ENCODE measurements at regions not wholly inside any gene's neighbourhood (a gene's known extent, or its start where the extent isn't known, plus 50 kb on each side); places are given as distances from the start of the nearest gene placed in this dataset.

DNA sequence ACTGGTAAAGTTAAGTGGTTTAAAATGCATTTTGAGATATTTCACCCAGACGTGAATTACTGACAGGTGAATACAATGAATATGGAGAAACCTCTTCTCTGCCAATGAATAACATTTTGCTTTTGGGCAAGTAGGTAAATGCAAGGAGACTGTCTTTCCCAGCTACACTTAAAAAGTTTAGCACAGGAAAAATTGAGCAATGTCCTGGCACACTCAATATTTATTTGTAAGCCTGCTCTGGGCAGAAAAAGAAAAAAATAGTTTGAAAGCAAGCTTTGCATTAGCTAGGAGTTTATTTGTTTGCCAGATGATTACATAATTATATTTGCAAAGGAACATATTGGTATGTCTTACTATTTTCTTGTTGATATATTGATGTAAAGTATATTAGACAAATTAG is 624.2 kb downstream of the ACTR3B start:
- no peaks in the 10 kb centered on the region for H3K27me3 Mint-ChIP-seq
- POLR2A ChIA-PET = no interaction called here
- no peak overlapping the region for H3K27ac Mint-ChIP-seq
- H3K36me3 Mint-ChIP-seq (ENCODE audit: low read depth) = no peaks in the 10 kb centered on the region
- DNase-seq = no peak
- H3K4me3 Mint-ChIP-seq = no peak overlapping the region
- no peaks in the 10 kb centered on the region for H3K4me1 Mint-ChIP-seq
- H3K9me3 Mint-ChIP-seq = peaks cover 1% of the 10 kb centered on the region
- CTCF ChIA-PET = no interaction called here

- H3K4me3 Mint-ChIP-seq = no peak overlapping the region
- CTCF ChIA-PET = no interaction called here
Measured at GRCh38 chr7:153385502-153385901, 626.0 kb downstream of the ACTR3B start.

DNA sequence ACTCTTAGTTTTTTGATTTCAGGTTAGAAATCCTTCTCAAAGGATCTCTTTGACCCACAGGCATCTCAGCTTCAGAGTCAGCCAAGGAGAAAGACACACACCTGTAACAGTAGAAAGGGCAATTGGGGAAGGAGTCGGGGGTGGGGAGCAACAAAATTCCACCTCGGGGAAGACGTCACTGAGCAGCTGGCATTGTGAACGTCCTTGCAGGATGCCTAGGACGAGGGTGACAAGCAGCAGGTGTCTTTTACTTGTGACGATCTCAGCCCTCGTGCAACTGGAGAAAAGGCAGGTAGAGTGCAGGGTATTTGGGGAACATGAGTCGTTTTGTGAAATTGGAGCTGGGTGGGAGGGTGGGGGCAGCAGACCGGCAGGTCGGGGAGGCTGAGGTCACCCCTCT is 627.0 kb downstream of the ACTR3B start:
- Mint-ChIP-seq H3K36me3 (ENCODE audit: low read depth) (no peaks in the 10 kb centered on the region), H3K27me3 (no peaks in the 10 kb centered on the region), H3K9me3 (peaks cover 5% of the 10 kb centered on the region), H3K4me3 (no peak overlapping the region), H3K4me1 (no peaks in the 10 kb centered on the region), H3K27ac (no peak overlapping the region)
- DNase-seq = no peak
- ChIA-PET POLR2A (no interaction called here), CTCF (no interaction called here)

More at GRCh38 chr7:153385502-153385901, 626.0 kb downstream of the ACTR3B start:
- POLR2A ChIA-PET = no interaction called here
- peaks cover 2% of the 10 kb centered on the region for H3K9me3 Mint-ChIP-seq
- H3K4me1 Mint-ChIP-seq = no peaks in the 10 kb centered on the region
- H3K36me3 Mint-ChIP-seq (ENCODE audit: low read depth) = no peaks in the 10 kb centered on the region
- no peaks in the 10 kb centered on the region for H3K27me3 Mint-ChIP-seq
- no peak overlapping the region for H3K27ac Mint-ChIP-seq
- DNase-seq = no peak

GRCh38 chr7:153388611-153389010 is 629.1 kb downstream of the ACTR3B start:
- no peaks in the 10 kb centered on the region for H3K36me3 Mint-ChIP-seq (ENCODE audit: low read depth)
- POLR2A ChIA-PET = no interaction called here
- H3K27ac Mint-ChIP-seq = no peak overlapping the region
- H3K9me3 Mint-ChIP-seq = peaks cover 10% of the 10 kb centered on the region
- CTCF ChIA-PET = no interaction called here
- no peak overlapping the region for H3K4me3 Mint-ChIP-seq
- no peaks in the 10 kb centered on the region for H3K4me1 Mint-ChIP-seq
- H3K27me3 Mint-ChIP-seq = no peaks in the 10 kb centered on the region
- no peak for DNase-seq

DNA sequence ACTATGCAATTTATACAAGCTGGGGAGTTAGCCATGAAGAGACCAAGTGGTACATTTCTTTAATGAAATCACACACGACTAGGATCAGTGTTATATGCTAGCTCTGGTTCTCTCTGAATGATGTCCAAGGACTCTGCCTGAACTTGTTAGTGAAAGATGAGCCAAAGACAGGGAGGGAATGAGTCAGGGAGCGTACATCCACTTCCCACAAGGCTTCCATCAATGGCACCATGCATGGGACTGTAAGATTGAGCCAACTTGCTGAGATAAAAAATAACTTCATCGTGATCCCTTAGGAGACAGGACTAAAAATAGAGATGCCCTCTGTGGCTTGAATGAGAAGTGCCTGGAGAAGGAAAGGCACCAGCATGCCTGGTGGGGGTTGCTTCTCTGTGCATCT is 629.7 kb downstream of the ACTR3B start:
- no peak for DNase-seq
- CTCF ChIA-PET = no interaction called here

DNA sequence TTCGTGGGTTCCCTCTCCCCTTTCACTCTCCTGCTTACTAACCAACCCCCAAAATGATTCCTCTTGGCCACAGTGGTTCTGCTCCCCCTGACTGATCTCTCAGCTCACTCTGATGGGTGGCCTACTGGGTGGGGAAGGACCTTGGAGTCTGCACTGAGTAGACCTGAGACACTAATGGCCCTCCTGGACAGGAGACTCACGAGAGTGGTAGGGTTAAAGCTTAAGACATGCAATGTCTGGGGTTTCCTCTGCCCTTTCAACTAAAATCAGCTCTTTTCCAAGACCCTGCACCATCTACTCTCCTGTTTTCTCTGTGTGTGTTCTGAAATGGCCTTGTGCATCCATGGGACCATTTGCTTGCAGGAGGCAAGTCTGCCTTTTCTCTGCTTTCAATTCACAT is 631.4 kb downstream of the ACTR3B start:
- Mint-ChIP-seq H3K27me3 (no peaks in the 10 kb centered on the region), H3K4me3 (no peak overlapping the region), H3K27ac (no peak overlapping the region), H3K4me1 (no peaks in the 10 kb centered on the region), H3K36me3 (ENCODE audit: low read depth) (no peaks in the 10 kb centered on the region), H3K9me3 (peaks cover 15% of the 10 kb centered on the region)
- DNase-seq = no peak
- ChIA-PET POLR2A (no interaction called here), CTCF (no interaction called here)

More for the DNA sequence above, 629.7 kb downstream of the ACTR3B start:
- Mint-ChIP-seq H3K4me3 (no peak overlapping the region), H3K36me3 (ENCODE audit: low read depth) (no peaks in the 10 kb centered on the region), H3K27me3 (no peaks in the 10 kb centered on the region), H3K4me1 (no peaks in the 10 kb centered on the region), H3K27ac (no peak overlapping the region), H3K9me3 (peaks cover 15% of the 10 kb centered on the region)
- POLR2A ChIA-PET = no interaction called here

- CTCF ChIA-PET = no interaction called here
- no peaks in the 10 kb centered on the region for H3K27me3 Mint-ChIP-seq
- peaks cover 15% of the 10 kb centered on the region for H3K9me3 Mint-ChIP-seq
- DNase-seq = no peak
- no peak overlapping the region for H3K4me3 Mint-ChIP-seq
- H3K27ac Mint-ChIP-seq = no peak overlapping the region
- no peaks in the 10 kb centered on the region for H3K4me1 Mint-ChIP-seq
- POLR2A ChIA-PET = no interaction called here
- H3K36me3 Mint-ChIP-seq (ENCODE audit: low read depth) = no peaks in the 10 kb centered on the region
Measured at GRCh38 chr7:153392726-153393125, 633.2 kb downstream of the ACTR3B start.

- Mint-ChIP-seq H3K27ac (no peak overlapping the region), H3K4me3 (no peak overlapping the region), H3K27me3 (no peaks in the 10 kb centered on the region), H3K36me3 (ENCODE audit: low read depth) (no peaks in the 10 kb centered on the region), H3K9me3 (peaks cover 15% of the 10 kb centered on the region), H3K4me1 (no peaks in the 10 kb centered on the region)
- DNase-seq = no peak
- CTCF ChIA-PET = no interaction called here
- POLR2A ChIA-PET = no interaction called here
Measured at GRCh38 chr7:153393666-153394065, 634.1 kb downstream of the ACTR3B start.

DNA sequence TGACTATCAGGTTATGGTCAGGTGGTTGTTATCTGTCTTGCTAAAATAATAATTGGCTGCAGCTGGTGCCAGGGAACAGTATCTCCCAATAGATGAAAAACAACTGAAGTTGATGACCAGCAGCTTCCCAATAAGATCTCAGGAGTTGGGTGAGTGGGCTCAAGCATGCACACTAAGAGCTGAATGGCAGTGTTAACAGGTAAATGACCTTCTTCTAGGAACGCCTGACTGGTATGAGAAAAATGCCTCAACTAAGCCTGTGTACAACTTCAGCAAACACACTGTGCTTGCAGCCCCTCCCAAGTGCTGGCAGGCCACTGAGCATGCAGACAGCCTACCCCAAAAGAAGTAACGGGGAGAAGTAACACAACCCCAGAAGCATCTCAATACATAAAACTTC is 636.9 kb downstream of the ACTR3B start:
- no peak overlapping the region for H3K27ac Mint-ChIP-seq
- H3K4me3 Mint-ChIP-seq = no peak overlapping the region
- CTCF ChIA-PET = no interaction called here
- peaks cover 10% of the 10 kb centered on the region for H3K9me3 Mint-ChIP-seq
- no peaks in the 10 kb centered on the region for H3K27me3 Mint-ChIP-seq
- no peaks in the 10 kb centered on the region for H3K4me1 Mint-ChIP-seq
- no peaks in the 10 kb centered on the region for H3K36me3 Mint-ChIP-seq (ENCODE audit: low read depth)
- POLR2A ChIA-PET = no interaction called here
- no peak for DNase-seq

GRCh38 chr7:153397459-153397858 is 637.9 kb downstream of the ACTR3B start:
- H3K9me3 Mint-ChIP-seq = peaks cover 10% of the 10 kb centered on the region
- H3K27me3 Mint-ChIP-seq = no peaks in the 10 kb centered on the region
- no peaks in the 10 kb centered on the region for H3K36me3 Mint-ChIP-seq (ENCODE audit: low read depth)
- no peak overlapping the region for H3K4me3 Mint-ChIP-seq
- POLR2A ChIA-PET = no interaction called here
- no peak overlapping the region for H3K27ac Mint-ChIP-seq
- no peak for DNase-seq
- H3K4me1 Mint-ChIP-seq = no peaks in the 10 kb centered on the region
- CTCF ChIA-PET = no interaction called here

DNA sequence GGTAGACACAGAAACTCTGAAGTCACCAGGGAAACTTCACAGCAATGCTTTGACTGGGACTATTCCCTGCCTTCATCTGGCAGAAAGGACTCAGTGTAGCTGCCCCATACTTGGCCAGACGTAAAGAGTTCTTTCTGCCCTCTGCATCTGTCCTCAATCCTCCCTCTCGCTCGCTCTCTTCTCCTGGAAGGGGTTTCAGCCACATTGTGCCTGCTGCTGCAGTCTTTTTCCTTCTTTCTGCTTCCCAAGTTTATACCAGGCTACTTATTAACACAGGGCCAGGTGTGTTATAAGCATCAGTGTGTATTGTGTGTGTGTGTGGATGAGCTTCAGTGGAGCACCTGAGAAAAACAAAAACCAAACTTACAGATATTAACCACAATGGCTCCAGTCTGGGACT is 638.4 kb downstream of the ACTR3B start:
- ChIA-PET POLR2A (no interaction called here), CTCF (no interaction called here)
- H3K4me1 Mint-ChIP-seq = no peaks in the 10 kb centered on the region
- H3K36me3 Mint-ChIP-seq (ENCODE audit: low read depth) = no peaks in the 10 kb centered on the region
- H3K9me3 Mint-ChIP-seq = peaks cover 10% of the 10 kb centered on the region
- no peaks in the 10 kb centered on the region for H3K27me3 Mint-ChIP-seq
- no peak overlapping the region for H3K27ac Mint-ChIP-seq
- no peak overlapping the region for H3K4me3 Mint-ChIP-seq
- DNase-seq = no peak

- H3K27ac Mint-ChIP-seq = no peak overlapping the region
- ChIA-PET POLR2A (no interaction called here), CTCF (no interaction called here)
- no peak for DNase-seq
- H3K36me3 Mint-ChIP-seq (ENCODE audit: low read depth) = no peaks in the 10 kb centered on the region
- peaks cover 10% of the 10 kb centered on the region for H3K9me3 Mint-ChIP-seq
- no peak overlapping the region for H3K4me3 Mint-ChIP-seq
- no peaks in the 10 kb centered on the region for H3K27me3 Mint-ChIP-seq
- no peaks in the 10 kb centered on the region for H3K4me1 Mint-ChIP-seq
Measured at GRCh38 chr7:153398370-153398769, 638.8 kb downstream of the ACTR3B start.

GRCh38 chr7:153398789-153399553 is 639.4 kb downstream of the ACTR3B start:
- Mint-ChIP-seq H3K27me3 (no peaks in the 10 kb centered on the region), H3K4me1 (no peaks in the 10 kb centered on the region), H3K4me3 (no peak overlapping the region), H3K27ac (no peak overlapping the region), H3K9me3 (peaks cover 6% of the 10 kb centered on the region), H3K36me3 (ENCODE audit: low read depth) (no peaks in the 10 kb centered on the region)
- POLR2A ChIA-PET = no interaction called here
- CTCF ChIA-PET = no interaction called here
- no peak for DNase-seq

DNA sequence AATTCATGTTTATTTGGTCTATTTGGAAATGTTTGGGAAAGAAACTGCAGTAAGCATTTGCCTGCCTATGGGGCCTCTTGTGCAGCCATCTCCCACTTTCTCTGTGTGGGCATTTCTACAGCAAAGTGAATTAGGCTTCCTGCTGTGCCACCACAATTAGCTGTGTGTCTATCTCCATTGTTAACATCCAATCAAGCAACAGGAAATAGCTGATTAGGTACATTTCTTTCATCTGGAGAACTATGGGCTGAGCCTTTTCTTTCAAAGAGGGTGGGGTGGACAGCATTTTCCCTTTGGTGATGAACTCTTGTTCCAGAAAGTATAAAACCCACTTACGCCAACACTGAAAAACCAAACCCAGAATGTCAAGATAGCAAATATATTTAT is 640.0 kb downstream of the ACTR3B start:
- ChIA-PET CTCF (no interaction called here), POLR2A (no interaction called here)
- DNase-seq = no peak
- Mint-ChIP-seq H3K4me3 (no peak overlapping the region), H3K4me1 (no peaks in the 10 kb centered on the region), H3K36me3 (ENCODE audit: low read depth) (no peaks in the 10 kb centered on the region), H3K9me3 (peaks cover 4% of the 10 kb centered on the region), H3K27me3 (no peaks in the 10 kb centered on the region), H3K27ac (no peak overlapping the region)

All from activated CD4-positive, alpha-beta memory T cell treated with anti-CD3 and anti-CD28 coated beads, Interleukin-2, amount 10 ng/mL, durations not matched to agents 7 days and 5 days (primary cell).